Esophagus squamous epithelium (tissue), 5 donors: ENCODE measurements at regions not wholly inside any gene's neighbourhood (a gene's known extent, or its start where the extent isn't known, plus 50 kb on each side); places are given as distances from the start of the nearest gene placed in this dataset.
"Not testable (repeated sequence)": the region's sequence is repeated elsewhere in the genome, so short reads cannot be mapped to it uniquely, and the experiment has no call there.

ENCODE experiments used
- DNase-seq: peaks from one replicate; lab custom pipeline; 2025; lab: John Stamatoyannopoulos, UW
- H3K27ac ChIP-seq, 4 donors: fragments of 200-600 bp; sonication (generic); one replicate each; pipeline ENCODE4 v1.5.1; 2016 to 2019; ENCODE audit warnings: mild to moderate bottlenecking in 1 of 4
- H3K27me3 ChIP-seq, 4 donors: fragments of 200-600 bp; sonication (generic); 1 replicate in 3 of 4; 2 replicates in 1 of 4; pipeline versions ENCODE4 v1.5.1 to v1.6.0; 2017 to 2021; ENCODE audit warnings: antibody characterized with exemption in 1 of 4
- H3K36me3 ChIP-seq, 3 donors: fragments of 200-600 bp; sonication (generic); one replicate each; pipeline ENCODE4 v1.5.1; 2016 to 2019
- H3K4me1 ChIP-seq, 3 donors: fragments of 200-600 bp; sonication (generic); one replicate each; pipeline ENCODE4 v1.5.1; 2017 to 2019
- H3K4me3 ChIP-seq, 4 donors: fragments of 200-600 bp; sonication (generic); 1 replicate in 3 of 4; 2 replicates in 1 of 4; pipeline ENCODE4 v1.5.1; 2016 to 2019; ENCODE audit warnings: mild to moderate bottlenecking in 2 of 4, moderate library complexity in 1 of 4
- H3K9me3 ChIP-seq, 3 donors: fragments of 200-600 bp; sonication (generic); one replicate each; pipeline ENCODE4 v1.5.1; 2016 to 2019
- CTCF ChIP-seq, 6 experiments: fragments of 450-650 bp in 4 of 6; fragments of 200-600 bp in 2 of 6; sonication (generic) in 2 of 6; IDR thresholded peaks; one replicate each; pipeline ENCODE4 v1.5.1; 2016 to 2019; ENCODE audit warnings: antibody characterized with exemption in 6 of 6, mild to moderate bottlenecking in 4 of 6, moderate library complexity in 4 of 6
- POLR2A ChIP-seq, 4 donors: fragments of 450-650 bp; IDR thresholded peaks; one replicate each; pipeline ENCODE4 v1.6.1; 2017; ENCODE audit warnings: antibody characterized with exemption in 4 of 4, mild to moderate bottlenecking in 4 of 4, moderate library complexity in 3 of 4
- WGBS, 2 donors: methylation state at CpG; one replicate each; pipeline ENCODE4 v1.1.5; 2018; 5-methylcytosine and 5-hydroxymethylcytosine counted together
- intact Hi-C: fragments of 100-400 bp; cut with DNase I; formaldehyde crosslinking; loops from one replicate; pipeline ENCODE4 v1.15.0; 2022
- donor health status: DM: yes; HTN: yes; CAD: no.

DNA sequence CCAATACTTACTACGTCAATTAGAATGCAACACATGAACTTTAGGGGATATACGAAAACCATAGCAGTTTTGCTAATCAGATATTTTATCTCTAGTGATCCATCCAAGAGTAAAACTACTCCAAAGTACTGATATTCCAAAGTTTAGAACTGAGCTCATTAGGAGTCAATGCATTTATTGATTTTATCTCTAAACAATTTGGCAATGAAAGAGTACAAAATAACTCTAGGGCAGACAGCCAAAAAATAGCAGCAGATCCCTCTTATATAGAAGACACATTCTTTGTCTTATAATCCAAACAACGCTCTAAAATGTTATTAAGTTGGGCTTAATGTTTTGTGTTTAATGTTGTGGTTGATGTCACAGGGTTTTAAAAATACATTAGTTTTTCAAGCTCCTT is 923.9 kb upstream of the MAN1A1 start:
- Histone ChIP-seq H3K27ac (no peak overlapping the region), H3K9me3 (no peaks in the 10 kb centered on the region), H3K4me3 (no peak overlapping the region), H3K36me3 (no peaks in the 10 kb centered on the region), H3K27me3 (no peaks in the 10 kb centered on the region), H3K4me1 (no peaks in the 10 kb centered on the region)
- DNase-seq: no peak
- intact Hi-C loops: no loop called here
- 59 to 72% methylated on average over 3 of the region's 3 CpGs for WGBS, 2 donors
- no peak for TF ChIP-seq CTCF (IDR thresholded peaks at IDR 0.05)
- TF ChIP-seq POLR2A (IDR thresholded peaks at IDR 0.05): no peak

GRCh38 chr6:120272038-120272437 is 922.5 kb upstream of the MAN1A1 start:
- Histone ChIP-seq H3K36me3 (no peaks in the 10 kb centered on the region), H3K4me3 (no peak overlapping the region), H3K27ac (no peak overlapping the region), H3K9me3 (no peaks in the 10 kb centered on the region), H3K4me1 (no peaks in the 10 kb centered on the region), H3K27me3 (no peaks in the 10 kb centered on the region)
- intact Hi-C loops: no loop called here
- no peak for DNase-seq
- TF ChIP-seq CTCF (IDR thresholded peaks at IDR 0.05) (no peak), POLR2A (IDR thresholded peaks at IDR 0.05) (no peak)

DNA sequence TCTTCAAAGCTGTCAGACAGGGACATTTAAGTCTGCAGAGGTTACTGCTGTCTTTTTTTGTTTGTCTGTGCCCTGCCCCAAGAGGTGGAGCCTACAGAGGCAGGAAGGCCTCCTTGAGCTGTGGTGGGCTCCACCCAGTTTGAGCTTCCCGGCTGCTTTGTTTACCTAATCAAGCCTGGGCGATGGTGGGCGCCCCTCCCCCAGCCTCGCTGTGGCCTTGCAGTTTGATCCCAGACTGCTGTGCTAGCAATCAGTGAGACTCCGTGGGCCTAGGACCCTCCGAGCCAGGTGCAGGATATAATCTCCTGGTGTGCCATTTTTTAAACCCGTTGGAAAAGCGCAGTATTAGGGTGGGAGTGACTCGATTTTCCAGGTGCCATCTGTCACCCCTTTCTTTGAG is 918.7 kb upstream of the MAN1A1 start:
- intact Hi-C loops, H3K4me1 ChIP-seq, H3K36me3 ChIP-seq, H3K9me3 ChIP-seq, H3K27me3 ChIP-seq, H3K4me3 ChIP-seq, H3K27ac ChIP-seq, DNase-seq: not testable (repeated sequence)
- 86% methylated on average over 2 of the region's 9 CpGs; no CpG with 5 or more reads in 1 of the 2 donors for WGBS, 2 donors

GRCh38 chr6:120262354-120262753 is 912.8 kb upstream of the MAN1A1 start:
- Histone ChIP-seq H3K27me3 (no peaks in the 10 kb centered on the region), H3K4me3 (no peak overlapping the region), H3K27ac (no peak overlapping the region), H3K4me1 (no peaks in the 10 kb centered on the region), H3K9me3 (no peaks in the 10 kb centered on the region), H3K36me3 (no peaks in the 10 kb centered on the region)
- WGBS, 2 donors: 66 to 78% methylated on average over 2 of the region's 2 CpGs
- TF ChIP-seq CTCF (IDR thresholded peaks at IDR 0.05): no peak
- no peak for TF ChIP-seq POLR2A (IDR thresholded peaks at IDR 0.05)
- no peak for DNase-seq
- intact Hi-C loops: no loop called here

DNA sequence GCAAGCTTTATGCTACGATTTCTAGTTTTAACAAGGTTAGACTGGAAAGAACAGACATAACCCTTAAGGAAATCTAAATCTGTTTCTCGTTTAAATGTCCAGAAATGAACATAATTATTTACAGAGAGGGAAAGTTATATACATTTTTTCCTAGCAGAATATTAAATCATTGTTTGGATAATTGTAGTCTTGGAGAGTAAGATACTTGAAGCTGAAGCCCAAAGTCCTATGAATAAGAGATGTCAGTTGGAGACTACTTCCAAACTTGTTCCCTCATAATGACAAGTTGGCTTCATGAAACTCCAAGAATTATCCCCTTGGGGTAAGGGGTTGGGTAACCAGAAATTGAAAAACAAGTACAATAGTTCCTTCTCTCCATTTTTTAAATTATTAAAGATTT is 911.1 kb upstream of the MAN1A1 start:
- no peaks in the 10 kb centered on the region for H3K4me1 ChIP-seq
- no peak overlapping the region for H3K27ac ChIP-seq
- H3K9me3 ChIP-seq: no peaks in the 10 kb centered on the region
- WGBS, 2 donors: 39 to 43% methylated on average over 2 of the region's 2 CpGs
- H3K36me3 ChIP-seq: no peaks in the 10 kb centered on the region
- H3K4me3 ChIP-seq: no peak overlapping the region
- DNase-seq: no peak
- no peaks in the 10 kb centered on the region for H3K27me3 ChIP-seq
- TF ChIP-seq POLR2A (IDR thresholded peaks at IDR 0.05): no peak
- TF ChIP-seq CTCF (IDR thresholded peaks at IDR 0.05): no peak
- intact Hi-C loops: no loop called here

DNA sequence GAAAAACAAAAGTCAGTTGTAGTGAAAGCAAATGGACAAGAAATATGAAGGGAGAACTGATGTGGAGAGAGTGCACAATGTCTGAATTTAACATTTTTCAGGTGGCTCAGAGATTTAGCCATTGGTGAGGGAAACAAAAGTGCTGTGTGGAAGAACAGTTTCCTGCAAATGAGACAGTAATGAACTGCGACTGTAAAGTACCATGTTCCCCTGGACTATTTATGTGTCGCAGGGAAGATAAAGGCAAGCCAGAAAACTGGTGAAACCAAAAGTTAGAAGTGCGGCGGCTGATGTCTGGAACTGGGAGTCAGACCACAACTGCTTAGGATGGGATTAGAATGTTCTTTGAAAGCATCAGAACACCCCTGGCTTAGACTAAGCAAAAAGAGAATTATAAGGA is 905.1 kb upstream of the MAN1A1 start:
- 91 to 96% methylated on average over 4 of the region's 4 CpGs for WGBS, 2 donors
- intact Hi-C loops: no loop called here

More for the DNA sequence above, 905.1 kb upstream of the MAN1A1 start:
- H3K27me3 ChIP-seq: no peaks in the 10 kb centered on the region
- TF ChIP-seq CTCF (IDR thresholded peaks at IDR 0.05) (no peak), POLR2A (IDR thresholded peaks at IDR 0.05) (no peak)
- H3K4me1 ChIP-seq: no peaks in the 10 kb centered on the region
- no peak overlapping the region for H3K27ac ChIP-seq
- H3K9me3 ChIP-seq: no peaks in the 10 kb centered on the region
- no peak overlapping the region for H3K4me3 ChIP-seq
- no peak for DNase-seq
- H3K36me3 ChIP-seq: no peaks in the 10 kb centered on the region
